HG02870 (cell line): ENCODE measurements at regions not wholly inside any gene's neighbourhood (a gene's known extent, or its start where the extent isn't known, plus 50 kb on each side); places are given as distances from the start of the nearest gene placed in this dataset.

ENCODE experiments used
- ATAC-seq: cut with Tn5 transposase; IDR thresholded peaks from one replicate; pipeline ENCODE4 v1.9.1; 2021; ENCODE audit warnings: mild to moderate bottlenecking, moderate library complexity; ENCODE audit not compliant: unreplicated experiment

- ATAC-seq, result no peak
These were observed 444.9 kb downstream of the LTN1 start for GRCh38 chr21:28547766-28548165.

GRCh38 chr21:28543975-28544374 lies 448.7 kb downstream of the LTN1 start:
- no peak for ATAC-seq

GRCh38 chr21:28541371-28542112 lies 451.1 kb downstream of the LTN1 start:
- no peak for ATAC-seq

- no peak for ATAC-seq
These were observed 452.2 kb downstream of the LTN1 start for GRCh38 chr21:28540514-28540913.

GRCh38 chr21:28539623-28539988 lies 453.1 kb downstream of the LTN1 start:
- ATAC-seq, result no peak

- ATAC-seq, result no peak
These were observed 453.6 kb downstream of the LTN1 start for GRCh38 chr21:28538987-28539622.

- ATAC-seq, result no peak
These were observed 455.2 kb downstream of the LTN1 start for GRCh38 chr21:28537371-28538079.

GRCh38 chr21:28532446-28532845 lies 460.2 kb downstream of the LTN1 start:
- no peak for ATAC-seq

- no peak for ATAC-seq
These were observed 469.3 kb downstream of the LTN1 start for GRCh38 chr21:28523367-28523766.

- peak; percentile 44 for ATAC-seq
These were observed 470.5 kb downstream of the LTN1 start for GRCh38 chr21:28522014-28522799.

GRCh38 chr21:28518630-28519029 lies 474.0 kb downstream of the LTN1 start:
- ATAC-seq, result no peak

GRCh38 chr21:28516991-28517592 lies 475.6 kb downstream of the LTN1 start:
- ATAC-seq, result peak; percentile 98

GRCh38 chr21:28516021-28516420 lies 476.7 kb downstream of the LTN1 start:
- no peak for ATAC-seq

- no peak for ATAC-seq
These were observed 479.2 kb downstream of the LTN1 start for GRCh38 chr21:28513428-28513827.

GRCh38 chr21:28509031-28509430 lies 483.6 kb downstream of the LTN1 start:
- no peak for ATAC-seq

GRCh38 chr21:28508126-28508525 lies 484.6 kb downstream of the LTN1 start:
- no peak for ATAC-seq

- no peak for ATAC-seq
These were observed 496.2 kb downstream of the LTN1 start for GRCh38 chr21:28496517-28496916.

GRCh38 chr21:28492127-28492526 lies 500.6 kb downstream of the LTN1 start:
- no peak for ATAC-seq

- no peak for ATAC-seq
These were observed 502.8 kb downstream of the LTN1 start for GRCh38 chr21:28489821-28490350.

GRCh38 chr21:28489162-28489561 lies 503.5 kb downstream of the LTN1 start:
- no peak for ATAC-seq
